Smooth muscle cell (in vitro differentiated cells): ENCODE measurements at regions not wholly inside any gene's neighbourhood (a gene's known extent, or its start where the extent isn't known, plus 50 kb on each side); places are given as distances from the start of the nearest gene placed in this dataset.

Experiments used
- DNase-seq: peaks from one replicate; lab custom pipeline; 2025; ENCODE audit not compliant: unreplicated experiment; lab: John Stamatoyannopoulos, UW
- H2AFZ ChIP-seq: fragments of 200-600 bp; sonication (generic); 2 replicates; pipeline ENCODE4 v1.6.0; 2016; ENCODE audit warnings: antibody characterized with exemption, low read depth, mild to moderate bottlenecking
- H3F3A ChIP-seq: fragments of 200-600 bp; sonication (generic); 2 replicates; pipeline ENCODE4 v1.6.0; 2017; ENCODE audit warnings: antibody characterized with exemption, low read depth
- H3K27ac ChIP-seq: fragments of 200-600 bp; sonication (generic); 2 replicates; pipeline ENCODE4 v1.5.1; 2016; ENCODE audit warnings: low read depth, mild to moderate bottlenecking
- H3K27me3 ChIP-seq: fragments of 200-600 bp; sonication (generic); 2 replicates; pipeline ENCODE4 v1.6.1; 2016; ENCODE audit warnings: low read depth, mild to moderate bottlenecking
- H3K36me3 ChIP-seq: fragments of 200-600 bp; sonication (generic); 2 replicates; pipeline ENCODE4 v1.5.1; 2016; ENCODE audit warnings: low read depth
- H3K4me1 ChIP-seq: fragments of 200-600 bp; sonication (generic); 2 replicates; pipeline ENCODE4 v1.5.1; 2016; ENCODE audit warnings: low read depth
- H3K4me2 ChIP-seq: fragments of 200-600 bp; sonication (generic); 2 replicates; pipeline ENCODE4 v1.6.0; 2016; ENCODE audit warnings: mild to moderate bottlenecking
- H3K4me3 ChIP-seq: fragments of 200-600 bp; sonication (generic); 2 replicates; pipeline ENCODE4 v1.5.1; 2016; ENCODE audit warnings: mild to moderate bottlenecking
- H3K79me2 ChIP-seq: fragments of 200-600 bp; sonication (generic); 2 replicates; pipeline ENCODE4 v1.6.0; 2016; ENCODE audit warnings: low read depth, mild to moderate bottlenecking
- H3K9ac ChIP-seq: fragments of 200-600 bp; sonication (generic); 2 replicates; pipeline ENCODE4 v1.6.0; 2016; ENCODE audit warnings: low read depth
- H3K9me3 ChIP-seq: fragments of 200-600 bp; sonication (generic); replicated peaks from 2 replicates; pipeline ENCODE4 v1.5.1; 2016; ENCODE audit warnings: low read depth
- H4K20me1 ChIP-seq: fragments of 200-600 bp; sonication (generic); 2 replicates; pipeline ENCODE4 v1.6.0; 2016; ENCODE audit warnings: low read depth
- WGBS: methylation state at CpG from one replicate; pipeline ENCODE4 v1.1.7; 2016; ENCODE audit warnings: low lambda C conversion rate; 5-methylcytosine and 5-hydroxymethylcytosine counted together
- TF ChIP-seq, protein P1 (sequence below): fragments of 200-600 bp; sonication (generic); IDR thresholded peaks from 2 replicates; pipeline ENCODE4 v1.5.1; 2017; ENCODE audit warnings: borderline replicate concordance, mild to moderate bottlenecking, antibody characterized with exemption; ENCODE audit not compliant: insufficient read depth, poor library complexity, severe bottlenecking

DNA sequence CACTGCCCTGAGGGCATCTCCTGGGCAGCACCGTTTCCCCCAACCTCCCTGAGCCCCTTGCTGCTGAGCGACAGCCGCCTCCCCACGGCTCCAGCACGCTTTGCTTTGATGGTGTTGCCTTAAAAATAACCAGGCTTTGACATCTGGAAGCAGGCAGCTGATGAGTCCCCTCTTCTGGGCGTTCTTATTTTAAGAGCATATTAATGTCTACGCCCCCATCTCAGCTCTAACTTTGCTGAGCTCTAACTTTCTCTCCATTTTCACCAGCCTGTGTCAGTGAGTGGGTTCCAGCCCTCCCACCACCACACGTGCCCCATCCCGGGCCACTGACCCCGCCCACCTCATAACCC lies 70.2 kb downstream of the ADRA2C start:
- H3K4me1 ChIP-seq: peaks cover 5% of the 10 kb centered on the region
- H3K9me3 ChIP-seq: no peaks in the 10 kb centered on the region
- TF ChIP-seq, protein P1, sequence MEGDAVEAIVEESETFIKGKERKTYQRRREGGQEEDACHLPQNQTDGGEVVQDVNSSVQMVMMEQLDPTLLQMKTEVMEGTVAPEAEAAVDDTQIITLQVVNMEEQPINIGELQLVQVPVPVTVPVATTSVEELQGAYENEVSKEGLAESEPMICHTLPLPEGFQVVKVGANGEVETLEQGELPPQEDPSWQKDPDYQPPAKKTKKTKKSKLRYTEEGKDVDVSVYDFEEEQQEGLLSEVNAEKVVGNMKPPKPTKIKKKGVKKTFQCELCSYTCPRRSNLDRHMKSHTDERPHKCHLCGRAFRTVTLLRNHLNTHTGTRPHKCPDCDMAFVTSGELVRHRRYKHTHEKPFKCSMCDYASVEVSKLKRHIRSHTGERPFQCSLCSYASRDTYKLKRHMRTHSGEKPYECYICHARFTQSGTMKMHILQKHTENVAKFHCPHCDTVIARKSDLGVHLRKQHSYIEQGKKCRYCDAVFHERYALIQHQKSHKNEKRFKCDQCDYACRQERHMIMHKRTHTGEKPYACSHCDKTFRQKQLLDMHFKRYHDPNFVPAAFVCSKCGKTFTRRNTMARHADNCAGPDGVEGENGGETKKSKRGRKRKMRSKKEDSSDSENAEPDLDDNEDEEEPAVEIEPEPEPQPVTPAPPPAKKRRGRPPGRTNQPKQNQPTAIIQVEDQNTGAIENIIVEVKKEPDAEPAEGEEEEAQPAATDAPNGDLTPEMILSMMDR: no peak
- WGBS: 46% methylated on average over 10 of the region's 10 CpGs
- H3K9ac ChIP-seq: no peak overlapping the region
- no peak overlapping the region for H3K27ac ChIP-seq
- H3K4me2 ChIP-seq: no peak overlapping the region
- H4K20me1 ChIP-seq: no peaks in the 10 kb centered on the region
- H3F3A ChIP-seq: no peaks in the 10 kb centered on the region
- H3K79me2 ChIP-seq: no peaks in the 10 kb centered on the region
- no peak for DNase-seq
- H3K36me3 ChIP-seq: no peaks in the 10 kb centered on the region
- H3K27me3 ChIP-seq: peaks cover 7% of the 10 kb centered on the region
- no peak overlapping the region for H2AFZ ChIP-seq
- H3K4me3 ChIP-seq: no peak overlapping the region

DNA sequence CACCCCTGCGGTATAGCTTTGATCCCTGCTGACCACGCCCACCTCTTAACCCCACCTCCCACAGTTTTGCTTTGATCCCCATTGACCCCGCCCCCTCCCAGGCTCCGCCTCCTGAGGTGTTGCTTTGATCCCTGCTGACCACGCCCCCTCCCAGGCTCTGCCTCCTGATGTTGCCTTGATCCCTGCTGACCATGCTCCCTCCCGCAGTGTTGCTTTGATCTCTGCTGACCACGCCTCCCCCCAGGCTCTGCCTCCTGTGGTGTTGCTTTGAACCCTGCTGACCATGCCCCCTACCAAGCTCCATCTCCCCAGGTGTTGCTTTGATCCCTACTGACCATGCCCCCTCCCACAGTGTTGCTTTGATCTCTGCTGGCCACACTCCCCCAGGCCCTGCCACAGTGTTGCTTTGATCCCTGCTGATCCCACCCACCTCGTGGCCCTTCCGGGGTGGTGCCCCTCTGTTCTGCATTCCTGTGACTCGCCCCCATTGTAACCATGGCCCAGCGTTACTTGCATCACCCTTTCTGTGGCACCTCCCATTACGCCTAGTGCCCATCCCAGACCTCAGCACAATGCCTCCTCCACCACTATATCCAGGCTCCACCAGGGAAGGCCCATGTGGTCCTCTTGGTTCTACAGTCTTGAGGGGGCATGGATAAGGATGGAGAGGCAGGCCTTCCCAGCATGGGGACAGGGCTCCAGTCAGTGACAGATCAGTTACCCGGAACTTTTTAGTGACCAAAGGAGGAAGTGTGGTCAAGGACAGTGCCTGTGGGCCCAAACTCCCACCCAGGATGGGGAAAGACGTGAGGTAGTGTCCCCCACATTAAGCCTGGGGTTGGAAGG lies 70.8 kb downstream of the ADRA2C start:
- H3K4me2 ChIP-seq: no peak overlapping the region
- no peaks in the 10 kb centered on the region for H3K9me3 ChIP-seq
- H3F3A ChIP-seq: no peaks in the 10 kb centered on the region
- H3K4me1 ChIP-seq: peaks cover 5% of the 10 kb centered on the region
- peaks cover 7% of the 10 kb centered on the region for H3K27me3 ChIP-seq
- H3K9ac ChIP-seq: no peak overlapping the region
- TF ChIP-seq, protein P1: no peak
- no peaks in the 10 kb centered on the region for H3K36me3 ChIP-seq
- H2AFZ ChIP-seq: no peak overlapping the region
- no peaks in the 10 kb centered on the region for H4K20me1 ChIP-seq
- no peak for DNase-seq
- 78% methylated on average over 12 of the region's 14 CpGs for WGBS
- no peaks in the 10 kb centered on the region for H3K79me2 ChIP-seq
- H3K27ac ChIP-seq: no peak overlapping the region
- H3K4me3 ChIP-seq: no peak overlapping the region

DNA sequence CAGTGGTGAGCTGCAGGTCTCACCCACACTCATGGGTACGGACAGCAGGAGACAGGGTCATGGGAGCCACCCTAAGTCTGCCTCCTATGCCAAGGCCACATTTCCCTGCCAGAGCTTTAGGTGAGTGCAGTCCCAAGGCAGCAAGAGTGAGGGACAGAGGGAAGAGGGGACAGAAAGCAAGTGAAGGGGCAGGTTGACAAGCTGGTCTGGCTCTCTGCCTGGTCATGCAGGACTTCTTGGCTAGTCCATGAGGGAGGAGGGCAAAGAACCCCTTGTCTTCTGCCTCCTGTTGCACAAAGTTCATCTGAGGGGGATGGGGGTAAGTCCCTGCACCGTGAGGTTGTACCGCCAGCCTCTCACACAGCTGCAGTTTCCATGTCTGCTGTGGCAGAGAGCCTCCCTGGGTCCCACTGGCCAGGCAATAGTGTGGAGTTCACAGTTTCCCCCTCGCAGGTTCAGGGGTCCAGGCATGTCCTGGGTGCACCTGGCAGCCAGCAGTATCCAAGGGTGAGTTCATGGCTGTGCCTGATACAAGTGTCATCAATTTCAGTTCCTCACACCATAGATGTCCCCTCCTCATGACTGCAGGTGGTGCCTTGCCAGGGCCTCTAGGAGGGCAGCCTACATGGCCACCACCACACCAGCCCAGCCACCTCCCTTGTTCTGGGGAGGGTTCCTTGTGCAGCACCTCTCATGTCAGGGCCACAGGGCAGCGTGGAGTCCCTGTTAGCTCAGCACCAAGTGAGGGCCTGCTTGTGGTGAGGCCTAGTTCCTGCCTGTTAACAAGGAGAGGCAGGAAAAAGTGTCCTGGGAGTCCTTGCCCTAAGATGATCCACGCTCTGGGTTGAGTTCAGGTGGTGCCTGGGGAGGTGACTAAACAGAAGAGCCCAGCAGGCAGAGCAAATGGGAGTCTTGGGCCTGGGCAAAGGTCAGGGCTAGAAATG lies 72.5 kb downstream of the ADRA2C start:
- H3K27ac ChIP-seq: no peak overlapping the region
- H3K4me2 ChIP-seq: no peak overlapping the region
- peaks cover 7% of the 10 kb centered on the region for H3K27me3 ChIP-seq
- no peaks in the 10 kb centered on the region for H3K36me3 ChIP-seq
- H3K9ac ChIP-seq: no peak overlapping the region
- WGBS: 94% methylated on average over 6 of the region's 6 CpGs
- H3F3A ChIP-seq: no peaks in the 10 kb centered on the region
- H3K4me1 ChIP-seq: peaks cover 8% of the 10 kb centered on the region
- H4K20me1 ChIP-seq: no peaks in the 10 kb centered on the region
- no peak for DNase-seq
- TF ChIP-seq, protein P1: no peak
- no peaks in the 10 kb centered on the region for H3K79me2 ChIP-seq
- no peak overlapping the region for H3K4me3 ChIP-seq
- H3K9me3 ChIP-seq: no peaks in the 10 kb centered on the region
- H2AFZ ChIP-seq: no peak overlapping the region
